Astrocyte of the spinal cord (primary cell): ENCODE measurements at regions not wholly inside any gene's neighbourhood (a gene's known extent, or its start where the extent isn't known, plus 50 kb on each side); places are given as distances from the start of the nearest gene placed in this dataset.

Experiments
- DNase-seq: peaks from one replicate; pipeline ENCODE4 v3.0.0; 2011; ENCODE audit warnings: low read depth, low spot score
- H3K4me3 ChIP-seq: 2 replicates; pipeline ENCODE4 v1.5.1; 2011; ENCODE audit warnings: low read depth, mild to moderate bottlenecking, low read length, moderate library complexity
- CTCF ChIP-seq: IDR thresholded peaks from 2 replicates; pipeline ENCODE4 v1.5.1; 2012; ENCODE audit warnings: low read depth, mild to moderate bottlenecking, low read length, inconsistent platforms
- in situ Hi-C: cut with HindIII; loops from 2 replicates; pipeline ENCODE4 v1.10.0; 2017; ENCODE audit warnings: low sequenced_read_pairs

DNA sequence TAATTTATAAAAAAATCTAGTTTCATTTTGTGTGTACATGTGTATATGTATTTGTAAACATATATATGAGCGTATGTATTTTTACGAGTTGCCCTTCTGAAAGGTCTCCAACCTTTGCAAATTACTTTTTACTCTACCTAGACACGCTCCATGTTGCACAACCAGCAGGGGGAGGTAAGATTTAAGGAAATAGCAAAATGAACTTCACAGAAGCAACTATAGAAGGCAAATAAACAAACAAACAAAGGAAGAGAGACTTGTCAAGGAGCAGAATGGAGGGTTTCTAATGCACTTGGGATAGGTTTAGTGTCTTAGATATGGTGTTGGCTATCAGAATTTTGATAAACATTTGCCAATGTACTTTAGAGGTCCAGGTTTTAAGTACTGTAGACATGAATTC is 820.5 kb upstream of the POU3F3 start:
- in situ Hi-C loops, result no loop called here
- peak; percentile 44 for TF ChIP-seq CTCF
- H3K4me3 ChIP-seq, result no peak overlapping the region
- peak; percentile 16 for DNase-seq

- in situ Hi-C loops, result no loop called here
- H3K4me3 ChIP-seq, result no peak overlapping the region
- TF ChIP-seq CTCF, result no peak
- DNase-seq, result no peak
Measured at GRCh38 chr2:104040771-104041170, 813.1 kb upstream of the POU3F3 start.

DNA sequence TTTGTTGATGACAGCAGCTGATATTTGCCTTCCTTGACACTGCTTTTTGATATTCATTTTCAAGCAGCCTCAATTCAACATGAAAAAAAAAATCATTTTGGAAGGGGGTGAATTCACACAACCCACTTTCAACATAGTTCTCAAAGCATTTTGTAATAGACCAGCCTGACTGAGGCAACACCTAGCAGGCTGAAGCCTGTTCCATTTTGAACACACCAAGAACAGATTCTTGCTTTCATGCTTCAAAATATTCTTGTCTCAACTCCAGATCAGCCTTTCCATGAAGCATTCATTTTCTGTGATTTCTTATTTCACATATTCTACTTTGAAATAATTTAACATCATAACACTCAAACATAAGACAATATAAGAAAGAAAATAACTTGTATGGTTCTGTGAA is 812.6 kb upstream of the POU3F3 start:
- no peak for TF ChIP-seq CTCF
- no peak for DNase-seq
- in situ Hi-C loops, result no loop called here
- H3K4me3 ChIP-seq, result no peak overlapping the region

DNA sequence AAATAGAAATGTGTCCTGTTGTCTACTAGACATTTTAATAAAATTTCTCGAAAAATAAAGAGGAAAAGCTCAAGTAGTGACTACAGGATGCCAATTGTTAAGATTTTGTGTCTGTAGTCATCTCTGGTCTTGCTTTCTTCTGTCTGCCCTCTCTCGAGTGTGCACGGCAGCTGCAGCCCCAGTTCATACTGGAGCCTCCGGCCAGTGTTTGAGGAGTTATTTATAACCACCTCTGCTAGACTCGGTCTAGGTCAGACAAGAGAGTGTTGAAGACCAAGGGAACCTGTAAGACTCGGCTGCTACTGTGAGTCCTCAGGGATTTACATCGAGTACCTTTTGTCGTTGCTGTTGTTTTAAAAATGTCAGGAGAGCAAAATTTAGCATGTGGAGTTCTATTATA is 810.1 kb upstream of the POU3F3 start:
- no peak for DNase-seq
- TF ChIP-seq CTCF, result no peak
- in situ Hi-C loops, result no loop called here
- no peak overlapping the region for H3K4me3 ChIP-seq

DNA sequence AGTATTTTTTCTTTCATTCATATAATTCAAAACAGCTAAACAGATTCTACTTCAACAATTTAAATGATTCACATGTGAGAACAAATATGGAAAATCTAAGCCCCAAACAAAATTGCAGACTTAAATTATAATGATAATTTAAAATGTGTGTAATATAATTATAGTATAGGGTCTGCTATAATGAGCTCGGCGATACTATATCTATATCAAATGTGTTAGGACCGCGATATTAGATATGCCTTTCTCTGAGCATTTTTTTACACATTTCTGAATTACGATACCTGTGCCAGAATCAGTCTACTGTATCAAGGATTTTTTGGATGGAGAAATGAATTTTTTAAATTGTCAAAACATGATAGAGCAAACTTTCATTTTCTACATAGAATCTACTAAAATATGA is 808.8 kb upstream of the POU3F3 start:
- in situ Hi-C loops, result no loop called here
- DNase-seq, result no peak
- TF ChIP-seq CTCF, result no peak
- no peak overlapping the region for H3K4me3 ChIP-seq

- no peak for TF ChIP-seq CTCF
- in situ Hi-C loops, result no loop called here
- no peak for DNase-seq
- H3K4me3 ChIP-seq, result no peak overlapping the region
Measured at GRCh38 chr2:104046466-104046865, 807.4 kb upstream of the POU3F3 start.

GRCh38 chr2:104047516-104047915 is 806.4 kb upstream of the POU3F3 start:
- TF ChIP-seq CTCF, result no peak
- in situ Hi-C loops, result no loop called here
- no peak overlapping the region for H3K4me3 ChIP-seq
- DNase-seq, result no peak
